CD4-positive, alpha-beta T cell (primary cell): ENCODE measurements at regions not wholly inside any gene's neighbourhood (a gene's known extent, or its start where the extent isn't known, plus 50 kb on each side); places are given as distances from the start of the nearest gene placed in this dataset.

Experiments
- ATAC-seq: fragments of 200-7000 bp; cut with Tn5 transposase; one replicate; pipeline ENCODE4 v1.10.0; 2022; ENCODE audit warnings: mild to moderate bottlenecking; ENCODE audit not compliant: poor library complexity
- CTCF ChIA-PET: fragments of 350-600 bp; sonication (Branson Sonifier 250); formaldehyde crosslinking; loops from one replicate; lab custom pipeline; 2021; ENCODE audit warnings: antibody characterized with exemption, inconsistent platforms; lab: Charles Lee
- POLR2A ChIA-PET: fragments of 350-600 bp; sonication (Branson Sonifier 250); formaldehyde crosslinking; loops from one replicate; lab custom pipeline; 2021; ENCODE audit warnings: antibody characterized with exemption, inconsistent platforms; lab: Charles Lee
- DNase-seq, 14 experiments: peaks; one replicate each; pipeline ENCODE4 v3.0.0-alpha.2; 2013 to 2020; ENCODE audit warnings: mixed read lengths in 2 of 14
- H3K27ac ChIP-seq, 2 donors: one replicate each; pipeline versions ENCODE4 v1.5.1 to v1.7.0; 2013; ENCODE audit warnings: low read length in 2 of 2, low read depth in 1 of 2, mild to moderate bottlenecking in 1 of 2
- H3K27me3 ChIP-seq, 2 experiments: 1 replicate in 1 of 2; 2 replicates in 1 of 2; pipeline versions ENCODE4 v1.6.1 to v1.7.0; 2013; ENCODE audit warnings: low read length in 2 of 2, control low read depth in 1 of 2, mild to moderate bottlenecking in 1 of 2, moderate library complexity in 1 of 2; ENCODE audit not compliant: insufficient read depth in 2 of 2, control insufficient read depth in 1 of 2
- H3K36me3 ChIP-seq: one replicate; pipeline ENCODE4 v1.6.1; 2013; ENCODE audit warnings: low read length, control low read depth; ENCODE audit not compliant: insufficient read depth
- H3K4me1 ChIP-seq: one replicate; pipeline ENCODE4 v1.6.1; 2013; ENCODE audit warnings: low read length, control low read depth; ENCODE audit not compliant: insufficient read depth
- H3K4me3 ChIP-seq: one replicate; pipeline ENCODE4 v1.5.1; 2013; ENCODE audit warnings: mild to moderate bottlenecking, low read length, moderate library complexity
- H3K9me3 ChIP-seq, 2 experiments: 1 replicate in 1 of 2; 2 replicates in 1 of 2; pipeline versions ENCODE4 v1.6.1 to v1.7.0; 2013; ENCODE audit warnings: low read length in 2 of 2, mild to moderate bottlenecking in 2 of 2, control low read depth in 1 of 2, moderate library complexity in 1 of 2; ENCODE audit not compliant: control insufficient read depth in 1 of 2, insufficient read depth in 1 of 2
- H3K27ac Mint-ChIP-seq: one replicate; pipeline ENCODE4 v1.8.0; 2020; ENCODE audit warnings: mixed read lengths
- H3K27me3 Mint-ChIP-seq: one replicate; pipeline ENCODE4 v1.8.0; 2021; ENCODE audit warnings: mixed read lengths
- H3K36me3 Mint-ChIP-seq: one replicate; pipeline ENCODE4 v1.8.0; 2021; ENCODE audit warnings: low read depth, mixed read lengths
- H3K4me1 Mint-ChIP-seq: one replicate; pipeline ENCODE4 v1.8.0; 2021; ENCODE audit warnings: low read depth, mixed read lengths
- H3K4me3 Mint-ChIP-seq: one replicate; pipeline ENCODE4 v1.8.0; 2020; ENCODE audit warnings: mild to moderate bottlenecking, mixed read lengths
- H3K9me3 Mint-ChIP-seq: one replicate; pipeline ENCODE4 v1.8.0; 2020; ENCODE audit warnings: mixed read lengths
- CTCF ChIP-seq: fragments of 200-600 bp; IDR thresholded peaks from one replicate; pipeline ENCODE4 v1.8.0; 2022; ENCODE audit warnings: antibody characterized with exemption, mild to moderate bottlenecking
- intact Hi-C, 2 experiments: fragments of 100-400 bp; cut with DNase I in 1 of 2; cut with micrococcal nuclease in 1 of 2; formaldehyde crosslinking; loops; one replicate each; pipeline versions ENCODE4 v1.15.1 to v1.9.0; 2023 to 2025; cut with DNase I, micrococcal nuclease

GRCh38 chrX:137426695-137427425 lies 139.1 kb upstream of the ZIC3 start:
- Mint-ChIP-seq H3K9me3 (no peaks in the 10 kb centered on the region), H3K4me3 (peak overlapping the region; percentile 70), H3K36me3 (no peaks in the 10 kb centered on the region), H3K4me1 (peaks cover 10% of the 10 kb centered on the region), H3K27me3 (peaks cover 83% of the 10 kb centered on the region), H3K27ac (no peak overlapping the region)
- ChIA-PET CTCF (no interaction called here), POLR2A (no interaction called here)
- ATAC-seq (no peak), DNase-seq (no peak)
- peaks cover 0 to 30% of the 10 kb centered on the region in 2 experiments for H3K9me3 ChIP-seq
- no peak for TF ChIP-seq CTCF
- intact Hi-C loops: no loop called here
- H3K4me3 ChIP-seq: no peak overlapping the region
- H3K27me3 ChIP-seq: peaks cover 41 to 86% of the 10 kb centered on the region in 2 experiments
- H3K36me3 ChIP-seq: no peaks in the 10 kb centered on the region
- peaks cover 25% of the 10 kb centered on the region for H3K4me1 ChIP-seq
- no peak overlapping the region for H3K27ac ChIP-seq

- H3K9me3 ChIP-seq: peaks cover 0 to 30% of the 10 kb centered on the region in 2 experiments
- H3K4me1 Mint-ChIP-seq: peaks cover 10% of the 10 kb centered on the region
- no peak for DNase-seq
- H3K27ac ChIP-seq: no peak overlapping the region
- CTCF ChIA-PET: no interaction called here
- POLR2A ChIA-PET: no interaction called here
- H3K27me3 ChIP-seq: peaks cover 41 to 84% of the 10 kb centered on the region in 2 experiments
- H3K9me3 Mint-ChIP-seq: no peaks in the 10 kb centered on the region
- TF ChIP-seq CTCF: no peak
- peaks cover 25% of the 10 kb centered on the region for H3K4me1 ChIP-seq
- intact Hi-C loops: no loop called here
- H3K4me3 Mint-ChIP-seq: no peak overlapping the region
- H3K27me3 Mint-ChIP-seq: peaks cover 86% of the 10 kb centered on the region
- H3K4me3 ChIP-seq: no peak overlapping the region
- no peaks in the 10 kb centered on the region for H3K36me3 Mint-ChIP-seq
- no peak for ATAC-seq
- no peak overlapping the region for H3K27ac Mint-ChIP-seq
- H3K36me3 ChIP-seq: no peaks in the 10 kb centered on the region
Measured at GRCh38 chrX:137425986-137426385, 139.9 kb upstream of the ZIC3 start.

GRCh38 chrX:137425273-137425902 lies 140.5 kb upstream of the ZIC3 start:
- Histone ChIP-seq H3K36me3 (no peaks in the 10 kb centered on the region), H3K27me3 (peaks cover 41 to 85% of the 10 kb centered on the region in 2 experiments), H3K4me1 (peaks cover 25% of the 10 kb centered on the region), H3K4me3 (no peak overlapping the region), H3K27ac (no peak overlapping the region), H3K9me3 (peaks cover 0 to 30% of the 10 kb centered on the region in 2 experiments)
- ATAC-seq: no peak
- Mint-ChIP-seq H3K27ac (no peak overlapping the region), H3K9me3 (no peaks in the 10 kb centered on the region), H3K27me3 (peaks cover 87% of the 10 kb centered on the region), H3K4me1 (peaks cover 10% of the 10 kb centered on the region), H3K36me3 (no peaks in the 10 kb centered on the region), H3K4me3 (no peak overlapping the region)
- intact Hi-C loops: no loop called here
- no peak for TF ChIP-seq CTCF
- ChIA-PET CTCF (no interaction called here), POLR2A (no interaction called here)
- no peak for DNase-seq
